Parathyroid adenoma (tissue), 2 donors: ENCODE measurements at regions not wholly inside any gene's neighbourhood (a gene's known extent, or its start where the extent isn't known, plus 50 kb on each side); places are given as distances from the start of the nearest gene placed in this dataset.

Experiments
- H2AFZ ChIP-seq: fragments of 300-600 bp; sonication (generic); one replicate; pipeline ENCODE4 v1.7.0; 2017; ENCODE audit warnings: antibody characterized with exemption, mild to moderate bottlenecking
- H3K27ac ChIP-seq: fragments of 300-600 bp; sonication (generic); one replicate; pipeline ENCODE4 v1.7.0; 2017
- H3K27me3 ChIP-seq: fragments of 300-600 bp; sonication (generic); one replicate; pipeline ENCODE4 v1.7.0; 2017; ENCODE audit warnings: low read length; ENCODE audit not compliant: control insufficient read depth, insufficient read depth
- H3K36me3 ChIP-seq: fragments of 300-600 bp; sonication (generic); one replicate; pipeline ENCODE4 v1.7.0; 2017; ENCODE audit warnings: low read length; ENCODE audit not compliant: control insufficient read depth, insufficient read depth
- H3K4me1 ChIP-seq: fragments of 300-600 bp; sonication (generic); one replicate; pipeline ENCODE4 v1.7.0; 2017; ENCODE audit warnings: control low read depth
- H3K4me2 ChIP-seq: fragments of 300-600 bp; sonication (generic); one replicate; pipeline ENCODE4 v1.7.0; 2017; ENCODE audit warnings: low read length
- H3K4me3 ChIP-seq: fragments of 300-600 bp; sonication (generic); one replicate; pipeline ENCODE4 v1.7.0; 2017; ENCODE audit warnings: low read depth, low read length
- H3K79me2 ChIP-seq: fragments of 300-600 bp; sonication (generic); one replicate; pipeline ENCODE4 v1.7.0; 2017; ENCODE audit warnings: control low read depth
- H3K9ac ChIP-seq: fragments of 300-600 bp; sonication (generic); one replicate; pipeline ENCODE4 v1.7.0; 2017; ENCODE audit warnings: mild to moderate bottlenecking
- H3K9me3 ChIP-seq: fragments of 300-600 bp; sonication (generic); one replicate; pipeline ENCODE4 v1.7.0; 2017; ENCODE audit warnings: low read length; ENCODE audit not compliant: control insufficient read depth
- CTCF ChIP-seq: fragments of 300-600 bp; sonication (generic); IDR thresholded peaks from one replicate; pipeline ENCODE4 v1.7.0; 2017; ENCODE audit warnings: antibody characterized with exemption, mild to moderate bottlenecking
- donor health status: primary hyperparathyroidism.

GRCh38 chr11:129720156-129720555 is 95.5 kb upstream of the TMEM45B start:
- no peak for TF ChIP-seq CTCF
- Histone ChIP-seq H3K27ac (no peak overlapping the region), H3K4me1 (no peaks in the 10 kb centered on the region), H3K9me3 (no peaks in the 10 kb centered on the region), H3K9ac (no peak overlapping the region), H2AFZ (no peak overlapping the region), H3K4me2 (no peak overlapping the region), H3K4me3 (no peak overlapping the region), H3K79me2 (no peaks in the 10 kb centered on the region), H3K36me3 (no peaks in the 10 kb centered on the region), H3K27me3 (no peaks in the 10 kb centered on the region)

- Histone ChIP-seq H3K36me3 (no peaks in the 10 kb centered on the region), H3K4me2 (no peak overlapping the region), H3K4me3 (no peak overlapping the region), H3K27me3 (no peaks in the 10 kb centered on the region), H3K79me2 (no peaks in the 10 kb centered on the region), H3K27ac (no peak overlapping the region), H3K9me3 (no peaks in the 10 kb centered on the region), H2AFZ (no peak overlapping the region), H3K9ac (no peak overlapping the region), H3K4me1 (no peaks in the 10 kb centered on the region)
- TF ChIP-seq CTCF, result no peak
Observed at GRCh38 chr11:129720994-129721393, 94.7 kb upstream of the TMEM45B start.

- Histone ChIP-seq H3K4me3 (no peak overlapping the region), H3K79me2 (no peaks in the 10 kb centered on the region), H2AFZ (no peak overlapping the region), H3K27me3 (no peaks in the 10 kb centered on the region), H3K4me2 (no peak overlapping the region), H3K9ac (no peak overlapping the region), H3K27ac (no peak overlapping the region), H3K36me3 (no peaks in the 10 kb centered on the region), H3K4me1 (no peaks in the 10 kb centered on the region), H3K9me3 (no peaks in the 10 kb centered on the region)
- no peak for TF ChIP-seq CTCF
Observed at GRCh38 chr11:129721685-129722084, 94.0 kb upstream of the TMEM45B start.

GRCh38 chr11:129722529-129722928 is 93.1 kb upstream of the TMEM45B start:
- Histone ChIP-seq H3K9ac (no peak overlapping the region), H3K79me2 (no peaks in the 10 kb centered on the region), H3K4me2 (no peak overlapping the region), H3K4me3 (no peak overlapping the region), H3K36me3 (no peaks in the 10 kb centered on the region), H2AFZ (no peak overlapping the region), H3K9me3 (no peaks in the 10 kb centered on the region), H3K27ac (no peak overlapping the region), H3K4me1 (no peaks in the 10 kb centered on the region), H3K27me3 (no peaks in the 10 kb centered on the region)
- TF ChIP-seq CTCF, result no peak

GRCh38 chr11:129723146-129723760 is 92.4 kb upstream of the TMEM45B start:
- Histone ChIP-seq H3K4me3 (no peak overlapping the region), H3K79me2 (no peaks in the 10 kb centered on the region), H2AFZ (no peak overlapping the region), H3K9me3 (no peaks in the 10 kb centered on the region), H3K27ac (no peak overlapping the region), H3K9ac (no peak overlapping the region), H3K27me3 (no peaks in the 10 kb centered on the region), H3K4me1 (no peaks in the 10 kb centered on the region), H3K36me3 (no peaks in the 10 kb centered on the region), H3K4me2 (no peak overlapping the region)
- TF ChIP-seq CTCF, result no peak
